WI38 (cell line): ENCODE measurements at regions not wholly inside any gene's neighbourhood (a gene's known extent, or its start where the extent isn't known, plus 50 kb on each side); places are given as distances from the start of the nearest gene placed in this dataset.

Experiments
- H3K4me3 ChIP-seq: 2 replicates; pipeline ENCODE4 v1.5.1; 2011; ENCODE audit warnings: low read depth, mild to moderate bottlenecking, control low read depth, low read length
- CTCF ChIP-seq: IDR thresholded peaks from 2 replicates; pipeline ENCODE4 v1.5.1; 2012; ENCODE audit warnings: low read depth, mild to moderate bottlenecking, control low read depth, low read length

DNA sequence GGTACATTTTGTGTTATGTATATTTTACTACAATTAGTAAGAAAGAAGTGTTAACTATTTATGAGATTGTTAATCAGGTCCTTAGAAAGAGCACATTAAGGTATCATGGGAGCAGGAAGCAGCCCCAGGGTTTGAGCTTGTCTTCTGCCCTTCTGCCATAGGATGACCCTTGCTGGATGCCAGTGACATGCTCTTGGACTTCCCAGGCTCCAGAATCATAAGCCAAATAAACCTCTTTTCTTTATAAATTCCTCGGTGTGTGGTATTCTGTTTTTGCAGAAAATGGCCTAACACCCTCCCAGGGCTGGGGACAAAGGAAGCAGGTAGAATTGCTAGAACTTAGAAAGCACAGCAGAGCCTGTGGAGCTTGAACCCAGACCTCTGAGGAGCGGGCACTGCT, 164.7 kb downstream of the VRK1 start:
- TF ChIP-seq CTCF = no peak
- H3K4me3 ChIP-seq = no peak overlapping the region

GRCh38 chr14:96962337-96962736, 165.2 kb downstream of the VRK1 start:
- H3K4me3 ChIP-seq = no peak overlapping the region

GRCh38 chr14:96964726-96965415, 167.7 kb downstream of the VRK1 start:
- no peak overlapping the region for H3K4me3 ChIP-seq
- TF ChIP-seq CTCF = no peak

More at GRCh38 chr14:96962337-96962736, 165.2 kb downstream of the VRK1 start:
- TF ChIP-seq CTCF = no peak

GRCh38 chr14:96965885-96966595, 168.9 kb downstream of the VRK1 start:
- TF ChIP-seq CTCF = no peak
- H3K4me3 ChIP-seq = no peak overlapping the region

DNA sequence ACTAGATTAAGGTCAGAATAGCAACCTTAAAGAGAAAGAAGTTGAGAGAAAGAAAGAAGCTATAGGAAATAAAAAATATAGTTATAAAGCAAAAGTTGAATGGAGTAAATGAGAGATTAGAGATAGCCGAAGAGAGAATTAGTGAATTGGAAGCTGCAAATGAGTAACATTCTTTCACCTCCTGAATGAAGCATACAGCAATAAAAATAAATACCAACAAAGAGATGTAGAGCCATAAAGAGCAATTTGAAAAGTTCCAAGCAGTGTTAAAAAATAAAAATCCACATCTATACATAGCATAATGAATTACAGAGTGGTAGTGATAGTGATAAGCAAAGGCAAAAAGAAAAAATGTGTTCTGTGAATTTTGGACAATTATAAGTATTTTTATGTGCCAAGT, 177.9 kb downstream of the VRK1 start:
- no peak for TF ChIP-seq CTCF
- H3K4me3 ChIP-seq = no peak overlapping the region

DNA sequence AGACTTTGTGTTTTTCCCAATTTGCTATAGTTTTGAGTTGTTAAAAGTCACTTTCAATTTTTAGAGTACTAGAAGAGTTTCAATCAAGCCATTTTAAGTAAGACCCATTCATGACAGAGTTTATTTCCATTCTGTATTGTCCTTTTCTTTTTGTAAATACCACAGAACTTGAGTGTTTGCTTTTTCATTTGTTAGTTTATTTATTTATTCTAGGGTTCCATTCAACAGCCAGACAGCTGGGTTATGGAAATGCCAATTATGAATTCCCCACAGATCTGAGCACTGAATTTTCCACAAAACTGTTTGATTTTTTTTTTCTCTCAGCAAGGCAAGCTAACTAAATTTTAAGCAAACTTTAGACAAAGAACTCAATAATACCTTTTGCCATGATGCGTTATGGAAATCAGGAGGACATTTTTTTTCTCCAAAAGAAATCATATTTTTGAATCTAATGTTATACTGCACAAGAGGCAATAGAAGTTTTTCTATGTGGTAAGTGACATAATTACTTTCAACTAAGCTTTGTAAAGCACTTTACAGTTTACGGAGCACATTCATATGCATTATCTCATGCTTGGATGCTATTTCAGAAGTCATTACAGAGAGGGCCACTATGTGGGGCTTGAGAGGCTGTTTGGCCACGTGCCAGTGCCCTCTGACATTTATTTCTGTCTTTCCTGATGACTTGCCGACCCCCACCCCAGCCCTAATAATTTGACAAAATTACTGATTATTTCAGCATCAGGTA, 181.5 kb downstream of the VRK1 start:
- no peak overlapping the region for H3K4me3 ChIP-seq
- no peak for TF ChIP-seq CTCF
